WERI-Rb-1 (cell line): ENCODE measurements at regions not wholly inside any gene's neighbourhood (a gene's known extent, or its start where the extent isn't known, plus 50 kb on each side); places are given as distances from the start of the nearest gene placed in this dataset.

Source experiments
- DNase-seq: peaks from one replicate; pipeline ENCODE4 v3.0.0-alpha.2; 2020
- H3K27ac ChIP-seq: fragments of 250-450 bp; sonication (Bioruptor Pico); 2 replicates; pipeline ENCODE4 v1.5.1; 2020; ENCODE audit warnings: mild to moderate bottlenecking, moderate library complexity
- H3K27me3 ChIP-seq: fragments of 250-450 bp; sonication (Bioruptor Pico); 2 replicates; pipeline ENCODE4 v1.5.1; 2021; ENCODE audit warnings: mild to moderate bottlenecking, low read depth, moderate library complexity; ENCODE audit not compliant: insufficient read depth, severe bottlenecking
- H3K36me3 ChIP-seq: fragments of 250-450 bp; sonication (Bioruptor Pico); 2 replicates; pipeline ENCODE4 v1.5.1; 2020; ENCODE audit warnings: mild to moderate bottlenecking, moderate library complexity
- H3K4me3 ChIP-seq: 2 replicates; pipeline ENCODE4 v1.5.1; 2011; ENCODE audit warnings: low read depth, mild to moderate bottlenecking, control low read depth, low read length
- H3K9me3 ChIP-seq: fragments of 250-450 bp; sonication (Bioruptor Pico); 2 replicates; pipeline ENCODE4 v1.5.1; 2021; ENCODE audit warnings: mild to moderate bottlenecking, moderate library complexity; ENCODE audit not compliant: severe bottlenecking
- CTCF ChIP-seq: IDR thresholded peaks from 2 replicates; pipeline ENCODE4 v1.5.1; 2011; ENCODE audit warnings: low read depth, mild to moderate bottlenecking, control low read depth, inconsistent platforms, low read length

- TF ChIP-seq CTCF, result no peak
- DNase-seq, result peak; percentile 50
- Histone ChIP-seq H3K27me3 (no peaks in the 10 kb centered on the region), H3K4me3 (no peak overlapping the region), H3K27ac (peak overlapping the region; percentile 35), H3K36me3 (no peaks in the 10 kb centered on the region), H3K9me3 (no peaks in the 10 kb centered on the region)
These were observed 141.7 kb upstream of the COL1A2 start for GRCh38 chr7:94252971-94253370.

- H3K4me3 ChIP-seq, result no peak overlapping the region
- H3K9me3 ChIP-seq, result no peaks in the 10 kb centered on the region
- no peak overlapping the region for H3K27ac ChIP-seq
- no peaks in the 10 kb centered on the region for H3K27me3 ChIP-seq
- H3K36me3 ChIP-seq, result no peaks in the 10 kb centered on the region
- no peak for TF ChIP-seq CTCF
- DNase-seq, result no peak
These were observed 141.0 kb upstream of the COL1A2 start for GRCh38 chr7:94253686-94254085.

GRCh38 chr7:94258418-94259300 is 136.0 kb upstream of the COL1A2 start:
- Histone ChIP-seq H3K27ac (peak overlapping the region; percentile 74), H3K9me3 (no peaks in the 10 kb centered on the region), H3K4me3 (peak overlapping the region; percentile 43), H3K27me3 (no peaks in the 10 kb centered on the region), H3K36me3 (no peaks in the 10 kb centered on the region)
- peak; percentile 17; the same call in 1 of the 2 replicates for TF ChIP-seq CTCF
- DNase-seq, result peak; percentile 93

GRCh38 chr7:94261067-94261466 is 133.6 kb upstream of the COL1A2 start:
- Histone ChIP-seq H3K36me3 (no peaks in the 10 kb centered on the region), H3K27me3 (no peaks in the 10 kb centered on the region), H3K4me3 (no peak overlapping the region), H3K27ac (no peak overlapping the region), H3K9me3 (no peaks in the 10 kb centered on the region)
- TF ChIP-seq CTCF, result no peak
- DNase-seq, result no peak

GRCh38 chr7:94264756-94265155 is 129.9 kb upstream of the COL1A2 start:
- Histone ChIP-seq H3K36me3 (no peaks in the 10 kb centered on the region), H3K27me3 (no peaks in the 10 kb centered on the region), H3K27ac (no peak overlapping the region), H3K9me3 (no peaks in the 10 kb centered on the region), H3K4me3 (no peak overlapping the region)
- DNase-seq, result no peak
- no peak for TF ChIP-seq CTCF
